GM12865 (cell line): ENCODE measurements at regions not wholly inside any gene's neighbourhood (a gene's known extent, or its start where the extent isn't known, plus 50 kb on each side); places are given as distances from the start of the nearest gene placed in this dataset.

Experiments used
- DNase-seq: peaks from one replicate; pipeline ENCODE4 v3.0.0; 2010; ENCODE audit warnings: low read depth
- H3K4me3 ChIP-seq: 2 replicates; pipeline ENCODE4 v1.5.1; 2011; ENCODE audit warnings: mild to moderate bottlenecking, low read depth, low read length, control low read depth
- CTCF ChIP-seq: IDR thresholded peaks from 2 replicates; pipeline ENCODE4 v1.5.1; 2011; ENCODE audit warnings: low read length, control low read depth, low read depth, inconsistent platforms; ENCODE audit not compliant: insufficient read depth; ENCODE audit errors: missing control alignments

GRCh38 chr6:145139140-145139850, 596.0 kb downstream of the EPM2A start:
- no peak overlapping the region for H3K4me3 ChIP-seq
- TF ChIP-seq CTCF = no peak
- DNase-seq = no peak

GRCh38 chr6:145139895-145140294, 595.4 kb downstream of the EPM2A start:
- no peak for DNase-seq
- no peak overlapping the region for H3K4me3 ChIP-seq
- no peak for TF ChIP-seq CTCF

- DNase-seq = no peak
- TF ChIP-seq CTCF = no peak
- no peak overlapping the region for H3K4me3 ChIP-seq
Observed at GRCh38 chr6:145141572-145141971, 593.7 kb downstream of the EPM2A start.

GRCh38 chr6:145142958-145143357, 592.4 kb downstream of the EPM2A start:
- no peak for TF ChIP-seq CTCF
- no peak for DNase-seq
- H3K4me3 ChIP-seq = no peak overlapping the region

GRCh38 chr6:145143379-145143778, 591.9 kb downstream of the EPM2A start:
- no peak for TF ChIP-seq CTCF
- no peak overlapping the region for H3K4me3 ChIP-seq

GRCh38 chr6:145147559-145147958, 587.8 kb downstream of the EPM2A start:
- no peak for TF ChIP-seq CTCF
- no peak for DNase-seq
- no peak overlapping the region for H3K4me3 ChIP-seq

More at GRCh38 chr6:145143379-145143778, 591.9 kb downstream of the EPM2A start:
- no peak for DNase-seq

GRCh38 chr6:145147981-145148749, 587.2 kb downstream of the EPM2A start:
- DNase-seq = peak; percentile 60
- H3K4me3 ChIP-seq = no peak overlapping the region
- TF ChIP-seq CTCF = no peak
